GM18517 (cell line): ENCODE measurements at regions not wholly inside any gene's neighbourhood (a gene's known extent, or its start where the extent isn't known, plus 50 kb on each side); places are given as distances from the start of the nearest gene placed in this dataset.
"Not testable (repeated sequence)": the region's sequence is repeated elsewhere in the genome, so short reads cannot be mapped to it uniquely, and the experiment has no call there.

Source experiments
- ATAC-seq: cut with Tn5 transposase; IDR thresholded peaks from one replicate; pipeline ENCODE4 v1.9.1; 2021; ENCODE audit warnings: mild to moderate bottlenecking, moderate library complexity; ENCODE audit not compliant: unreplicated experiment

DNA sequence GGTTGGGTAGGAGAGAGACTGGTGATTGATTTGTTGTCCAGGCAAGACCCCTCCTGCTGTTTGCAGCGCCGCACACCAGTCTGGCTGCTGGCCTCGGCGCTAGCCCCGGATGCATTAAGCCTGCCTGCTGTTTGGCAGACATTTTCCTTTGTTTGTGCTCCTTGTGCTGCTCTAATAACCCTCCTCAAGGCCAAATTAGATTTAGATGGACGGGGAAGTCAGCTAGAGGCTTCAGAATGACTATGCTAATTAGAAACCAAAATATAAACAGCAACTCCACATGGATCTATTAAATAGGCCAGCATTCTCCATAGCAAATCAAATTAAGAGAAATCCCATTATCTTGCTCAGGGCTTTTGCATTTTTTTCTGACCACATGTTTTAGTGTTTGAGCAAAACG is 445.2 kb downstream of the SQOR start:
- ATAC-seq, result no peak

DNA sequence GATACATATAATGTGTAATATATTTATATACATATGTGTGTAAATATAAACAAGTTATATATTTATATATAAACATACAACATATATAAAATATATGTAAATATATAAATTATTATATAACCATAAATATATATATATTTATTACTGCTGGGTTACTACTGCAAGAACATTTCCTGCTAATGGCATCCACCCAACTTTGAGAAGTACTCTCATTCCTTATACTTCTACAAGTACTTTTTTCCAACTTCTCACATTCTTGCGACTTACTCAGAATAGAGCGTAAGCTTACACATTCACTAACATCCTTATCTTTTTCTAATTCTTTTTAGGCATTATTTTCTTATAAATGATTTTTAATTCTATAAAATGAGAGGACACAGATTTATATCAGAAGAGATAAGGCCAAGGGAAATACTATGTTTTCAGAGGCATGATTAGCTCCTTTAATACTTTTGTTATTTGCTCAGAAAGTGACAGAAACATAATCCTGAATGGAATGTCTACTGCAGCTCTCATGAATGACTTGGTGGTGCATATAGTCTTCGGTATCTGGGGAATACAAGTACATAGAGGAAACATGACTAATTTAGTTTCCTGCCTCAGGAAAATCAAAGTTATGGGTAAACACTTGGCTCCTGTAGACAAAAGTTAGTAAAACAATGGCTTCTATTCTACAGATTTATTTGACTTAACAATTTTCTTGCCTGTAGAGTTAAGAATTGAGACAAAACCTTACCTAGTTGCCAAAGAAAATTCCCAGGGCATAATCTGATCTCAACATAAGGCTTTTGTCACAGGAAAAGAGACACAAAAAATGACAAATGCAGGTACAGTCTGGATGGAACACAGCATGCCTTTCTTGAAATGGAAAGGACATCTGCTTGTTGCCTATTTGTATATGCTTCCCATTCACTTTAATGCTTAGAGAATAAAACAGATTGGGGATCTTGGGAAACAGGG is 453.9 kb downstream of the SQOR start:
- ATAC-seq, result no peak

DNA sequence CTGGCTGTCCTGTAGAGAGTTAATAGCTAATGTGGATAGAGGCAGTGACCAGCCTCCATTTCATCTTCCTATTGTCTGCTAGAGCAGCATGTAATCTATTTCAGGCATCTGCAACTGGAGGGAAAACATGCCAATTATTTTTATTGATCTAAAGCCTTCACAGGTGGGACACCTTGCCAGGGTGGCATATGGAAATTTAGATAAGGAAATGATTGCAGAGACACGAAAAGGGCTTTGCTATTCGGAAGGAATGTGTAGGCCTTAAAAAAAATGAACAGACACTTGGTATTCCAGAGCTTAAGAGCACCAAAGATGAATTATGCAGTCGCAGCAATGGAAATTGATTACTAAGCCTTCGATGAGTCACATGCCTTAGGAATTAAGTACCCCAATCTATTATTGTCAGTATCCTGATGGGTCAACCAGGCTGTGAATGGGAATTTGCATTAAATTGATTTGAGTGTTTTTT is 454.7 kb downstream of the SQOR start:
- no peak for ATAC-seq

DNA sequence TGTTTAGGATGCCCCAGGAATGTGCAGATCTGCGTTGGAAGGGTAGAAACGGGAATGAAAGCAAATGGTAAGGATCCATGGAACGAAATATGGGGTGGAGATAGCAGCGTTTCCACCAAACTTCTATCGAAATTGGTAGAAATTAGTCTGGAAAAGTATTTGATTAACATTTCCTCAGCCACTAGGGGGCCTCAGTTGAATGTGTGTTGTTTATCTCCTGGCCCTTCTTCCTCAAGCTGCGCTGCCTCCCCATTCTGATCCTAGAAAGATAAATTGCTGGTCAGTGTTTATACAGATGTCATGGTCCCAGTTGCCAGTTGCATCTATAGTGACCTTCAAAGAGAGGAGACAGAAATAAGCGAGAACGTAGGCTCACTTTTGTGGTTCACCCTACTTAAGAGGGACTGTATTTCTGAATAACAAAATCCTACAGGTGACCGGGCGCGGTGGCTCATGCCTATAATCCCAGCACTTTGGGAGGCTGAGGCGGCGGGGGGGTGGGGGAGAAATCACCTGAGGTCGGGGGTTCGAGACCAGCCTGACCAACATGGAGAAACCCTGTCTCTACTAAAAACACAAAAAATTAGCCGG is 457.1 kb downstream of the SQOR start:
- ATAC-seq, result no peak

DNA sequence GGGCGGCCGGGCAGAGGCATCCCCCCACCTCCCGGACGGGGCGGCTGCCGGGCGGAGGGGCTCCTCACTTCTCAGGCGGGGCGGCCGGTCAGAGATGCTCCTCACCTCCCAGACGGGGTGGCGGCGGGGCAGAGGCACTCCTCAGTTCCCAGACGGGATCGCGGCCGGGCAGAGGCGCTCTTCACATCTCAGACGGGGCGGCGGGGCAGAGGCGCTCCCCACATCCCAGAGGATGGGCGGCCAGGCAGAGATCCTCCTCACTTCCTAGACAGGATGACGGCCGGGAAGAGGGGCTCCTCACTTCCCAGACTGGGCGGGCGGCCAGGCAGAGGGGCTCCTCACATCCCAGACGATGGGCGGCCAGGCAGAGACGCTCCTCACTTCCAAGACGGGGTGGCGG is 463.2 kb downstream of the SQOR start:
- not testable (repeated sequence) for ATAC-seq

DNA sequence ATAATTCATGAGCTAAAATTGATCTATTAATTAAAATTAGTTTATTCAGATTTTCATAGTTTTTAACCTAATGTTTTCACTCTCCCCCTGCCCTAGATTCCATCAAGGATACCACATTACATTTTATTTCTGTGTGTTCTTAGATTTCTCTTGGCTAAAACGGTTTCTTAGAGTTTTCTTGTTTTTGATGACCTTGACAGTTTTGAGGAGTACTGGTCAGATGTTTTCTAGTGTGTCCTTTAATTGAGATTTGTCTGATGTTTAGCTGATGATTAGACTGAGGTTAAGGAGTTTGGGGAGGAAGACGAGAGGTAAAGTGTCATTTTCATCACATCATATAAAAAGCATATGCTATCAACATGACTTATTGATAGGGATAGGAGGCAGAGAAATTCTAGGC is 475.9 kb downstream of the SQOR start:
- no peak for ATAC-seq

DNA sequence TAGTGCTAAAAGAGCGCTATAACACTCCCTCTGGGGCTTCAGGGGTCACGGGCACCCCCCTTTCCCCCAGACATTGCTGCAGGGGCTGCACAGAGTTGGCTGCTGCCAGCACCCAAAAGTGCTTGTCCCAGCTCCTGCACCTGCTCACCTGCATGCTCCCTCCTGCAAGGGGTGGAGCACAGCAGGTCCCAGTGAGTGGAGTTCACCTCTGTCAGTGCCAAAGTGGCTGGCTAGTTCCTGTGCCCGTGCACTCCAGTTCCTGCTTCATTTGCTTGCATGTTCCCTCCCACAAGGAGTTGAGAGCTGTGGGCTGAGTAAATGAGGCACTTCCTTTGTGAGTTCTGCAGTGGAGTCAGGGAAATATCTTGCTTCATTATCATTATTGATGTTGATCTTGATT is 476.9 kb downstream of the SQOR start:
- ATAC-seq, result no peak

DNA sequence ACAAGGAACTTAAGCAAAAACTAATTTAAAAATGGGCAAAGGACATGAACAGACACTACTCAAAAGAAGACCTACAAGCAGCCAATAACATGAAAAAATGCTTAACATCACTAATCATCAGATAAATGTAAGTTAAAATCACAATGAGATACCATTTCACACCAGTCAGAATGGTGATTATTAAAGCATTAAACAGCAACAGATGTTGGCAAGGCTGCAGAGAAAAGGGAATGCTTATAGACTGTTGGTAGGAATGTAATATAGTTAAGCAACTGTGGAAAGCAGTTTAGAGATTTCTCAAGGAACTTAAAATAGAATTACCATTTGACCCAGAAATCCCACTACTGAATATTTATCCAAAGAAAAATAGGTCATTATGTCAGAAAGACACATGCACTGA is 482.2 kb downstream of the SQOR start:
- ATAC-seq, result no peak

DNA sequence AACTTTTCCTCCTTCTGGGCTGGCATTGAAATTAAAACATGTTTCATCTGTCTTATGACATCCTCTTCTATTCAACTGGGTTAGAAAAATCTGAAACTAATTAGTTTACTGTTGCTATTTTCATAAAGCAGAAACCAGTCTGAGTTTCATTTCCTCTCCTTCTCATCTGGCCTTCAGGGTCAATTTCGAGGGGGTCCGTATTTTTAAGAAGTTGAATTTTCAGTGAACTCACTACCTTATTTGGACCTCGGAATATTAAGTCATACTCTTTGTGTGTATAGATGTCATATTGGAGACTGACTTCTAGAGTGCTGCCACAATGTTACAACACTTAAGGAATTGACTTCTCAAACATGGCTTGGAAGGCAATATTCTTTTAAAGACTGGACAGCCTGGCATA is 485.9 kb downstream of the SQOR start:
- no peak for ATAC-seq

DNA sequence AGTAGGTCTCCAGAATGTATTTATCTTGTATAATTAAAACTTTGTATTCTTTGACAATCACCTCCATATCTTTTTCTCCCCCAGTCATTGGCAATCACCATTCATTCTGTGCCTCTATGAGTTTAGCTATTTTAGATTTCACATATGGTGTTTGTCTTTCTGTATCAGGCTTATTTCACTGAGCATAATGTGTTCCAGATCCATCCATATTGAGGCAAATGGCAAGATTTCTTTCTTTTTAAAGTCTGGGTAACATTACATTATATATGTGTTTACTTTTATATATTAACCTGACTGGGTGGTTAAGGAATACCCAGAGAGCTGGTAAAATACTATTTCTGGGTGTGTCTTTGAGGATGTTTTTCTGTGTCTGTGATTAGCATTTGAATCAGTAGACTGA is 486.6 kb downstream of the SQOR start:
- no peak for ATAC-seq

DNA sequence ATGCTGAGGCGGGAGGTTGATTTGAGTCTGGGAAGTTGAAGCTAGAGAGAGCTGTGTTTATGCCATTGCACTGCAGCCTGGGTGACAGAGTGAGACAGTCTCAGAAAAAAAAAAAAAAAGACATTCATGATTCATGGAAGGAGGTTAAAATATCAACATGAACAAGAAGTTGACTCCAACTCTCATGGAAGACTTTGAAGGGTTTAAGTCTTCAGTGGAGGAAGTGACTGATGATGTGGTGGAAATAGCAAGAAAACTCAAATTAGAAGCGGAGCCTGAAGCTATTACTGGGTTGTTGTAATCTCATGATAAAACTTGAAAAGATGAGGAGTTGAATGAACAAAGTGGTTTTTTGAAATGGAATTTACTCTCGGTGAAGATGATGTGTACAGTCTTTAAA is 491.8 kb downstream of the SQOR start:
- no peak for ATAC-seq

DNA sequence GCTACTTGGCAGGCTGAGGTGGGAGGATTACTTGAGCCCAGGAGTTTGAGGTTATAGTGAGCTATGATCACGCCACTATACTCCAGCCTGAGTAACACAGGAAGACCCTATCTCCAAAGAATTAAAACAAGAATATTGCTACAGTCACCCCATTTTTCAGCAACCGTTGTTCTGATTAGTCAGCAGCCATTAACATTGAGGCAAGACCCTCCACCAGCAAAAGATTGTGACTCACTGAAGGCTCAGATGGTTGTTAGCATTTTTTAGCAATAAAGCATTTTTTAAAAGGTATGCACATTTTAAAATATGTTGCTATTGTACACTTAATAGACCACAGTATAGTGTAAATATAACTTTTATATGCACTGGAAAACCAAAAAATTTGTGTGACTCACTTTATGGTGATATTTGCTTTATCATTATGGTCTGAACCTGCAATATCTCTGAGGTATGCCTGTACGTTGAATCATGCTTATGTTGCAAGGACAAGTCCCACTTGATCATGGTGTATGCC is 492.6 kb downstream of the SQOR start:
- ATAC-seq, result no peak

DNA sequence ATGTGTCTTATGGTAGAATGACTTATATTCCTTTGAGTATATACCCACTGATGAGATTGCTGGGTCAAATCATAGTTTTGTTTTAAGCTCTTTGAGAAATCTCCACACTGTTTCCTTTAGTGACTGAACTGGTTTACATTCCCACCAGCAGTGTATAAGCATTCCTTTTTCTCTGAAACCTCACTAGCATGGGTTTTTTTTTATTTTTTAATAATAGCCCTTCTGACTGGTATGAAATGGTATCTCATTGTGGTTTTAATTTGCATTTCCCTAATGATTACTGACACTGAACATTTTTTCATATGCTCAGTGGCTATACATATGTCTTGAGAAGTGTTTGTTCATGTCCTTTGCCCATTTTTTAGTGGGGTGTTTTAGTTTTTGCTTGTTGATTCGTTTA is 494.3 kb downstream of the SQOR start:
- ATAC-seq, result no peak

DNA sequence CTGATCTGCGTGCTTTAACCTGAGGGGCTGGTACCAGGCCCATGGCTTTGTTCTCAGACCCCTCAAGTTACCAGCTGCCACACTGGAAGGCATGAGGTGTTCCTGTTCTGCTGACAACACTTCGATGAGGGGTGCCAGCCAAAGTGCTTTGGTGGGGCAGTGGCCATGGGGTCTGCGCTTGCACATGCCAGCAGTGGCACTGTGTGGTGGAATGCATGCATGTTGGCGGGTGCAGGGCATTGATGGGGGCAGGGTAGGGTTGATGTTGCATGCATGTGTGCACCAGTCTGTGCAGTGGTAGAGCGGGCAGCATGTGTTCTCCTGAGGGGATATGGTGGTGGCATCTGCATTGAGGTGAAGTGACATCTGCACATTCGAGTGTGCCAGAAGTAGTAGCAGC is 497.0 kb downstream of the SQOR start:
- no peak for ATAC-seq

DNA sequence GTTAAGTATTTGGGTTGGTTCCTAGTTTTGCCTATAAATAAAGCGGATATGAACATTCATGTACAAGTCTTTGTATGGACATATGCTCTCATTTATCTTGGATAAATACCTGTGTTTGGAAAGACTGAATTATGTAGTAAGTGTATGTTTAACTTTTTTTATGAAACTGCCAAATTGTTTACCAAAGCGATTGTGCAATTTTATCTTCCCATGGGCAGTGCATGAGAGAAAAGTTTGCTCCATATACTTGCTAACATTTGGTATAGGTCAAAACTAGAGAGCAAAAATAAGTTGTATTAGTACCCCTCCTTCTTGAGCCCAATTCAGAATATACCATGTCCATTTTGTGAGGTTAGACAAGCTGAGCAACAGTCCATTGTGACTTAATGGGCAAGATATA is 502.6 kb downstream of the SQOR start:
- no peak for ATAC-seq

DNA sequence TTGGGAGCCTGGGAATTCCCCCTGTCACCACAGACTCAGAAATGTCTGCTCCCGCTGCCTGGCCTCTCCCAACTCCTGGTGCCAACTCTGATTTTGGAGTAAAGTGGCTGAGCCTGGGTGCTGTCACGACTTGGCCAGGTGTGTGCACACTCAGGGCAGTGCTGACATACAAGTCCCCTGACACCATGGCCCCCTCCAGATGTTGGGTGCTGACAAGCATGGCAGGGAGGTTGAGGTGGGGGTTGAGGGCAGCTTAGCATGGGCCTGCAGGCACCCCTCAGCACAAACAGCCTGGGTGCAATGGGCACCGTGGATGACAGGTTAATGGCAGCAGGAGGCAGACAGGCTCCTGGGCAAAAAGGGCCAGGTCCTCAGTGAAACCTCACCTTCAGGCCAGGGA is 511.2 kb downstream of the SQOR start:
- no peak for ATAC-seq

DNA sequence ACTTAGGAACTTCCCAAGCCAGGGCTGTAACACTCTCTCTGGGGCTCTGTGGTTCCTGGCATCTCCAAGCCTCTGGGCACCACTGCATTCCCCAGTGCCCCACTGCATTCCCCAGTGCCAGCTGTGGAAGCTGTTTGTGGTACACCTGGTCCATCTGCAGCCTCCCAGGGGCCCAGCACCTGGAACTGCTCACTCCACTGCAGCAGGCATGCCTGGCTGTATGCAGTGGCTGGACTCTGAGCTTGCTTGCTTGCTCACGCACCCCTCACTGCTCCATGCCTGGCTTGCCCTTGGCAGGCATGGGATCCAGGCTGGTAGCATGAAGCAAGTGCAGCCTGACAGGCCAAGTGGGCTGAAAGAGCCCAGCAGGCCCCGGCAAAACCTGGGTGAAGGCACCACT is 512.1 kb downstream of the SQOR start:
- ATAC-seq, result no peak

DNA sequence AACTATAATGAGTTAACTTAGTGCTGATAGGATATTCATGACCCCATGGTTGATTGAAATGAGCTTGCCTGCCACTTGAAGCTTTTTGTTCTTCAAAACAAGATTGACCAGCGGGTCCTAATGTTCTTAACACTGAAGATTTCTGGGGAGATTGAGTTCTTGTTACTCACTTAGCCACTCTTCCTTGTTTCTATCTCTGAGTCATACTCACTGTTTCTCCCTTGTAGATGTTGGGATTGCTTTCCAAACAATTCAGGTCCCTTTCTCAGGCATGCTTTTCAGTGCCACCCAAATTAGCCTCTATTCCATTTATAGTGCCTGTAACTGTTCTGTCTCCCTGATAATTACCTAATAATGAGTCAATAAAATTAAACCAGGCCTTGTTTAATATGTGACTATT is 517.0 kb downstream of the SQOR start:
- ATAC-seq, result no peak

DNA sequence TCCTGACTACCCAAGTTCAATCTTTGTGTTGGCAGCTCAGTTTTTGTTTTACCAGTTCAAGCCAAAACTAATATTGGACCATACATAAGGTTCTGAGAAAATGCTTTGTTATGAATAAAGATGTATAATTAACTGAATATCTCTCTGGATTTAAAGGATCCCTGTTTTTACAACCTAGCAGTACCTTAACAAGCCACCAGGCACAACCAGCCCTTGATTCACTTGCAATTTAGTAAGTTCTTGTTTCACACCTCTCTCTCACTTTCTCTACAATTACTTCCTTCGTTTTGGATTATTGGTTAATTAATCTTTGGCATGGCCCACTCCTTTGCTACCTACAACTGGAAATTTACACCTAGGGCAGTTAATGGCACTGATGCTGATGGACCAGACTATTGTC is 531.9 kb downstream of the SQOR start:
- ATAC-seq, result no peak

DNA sequence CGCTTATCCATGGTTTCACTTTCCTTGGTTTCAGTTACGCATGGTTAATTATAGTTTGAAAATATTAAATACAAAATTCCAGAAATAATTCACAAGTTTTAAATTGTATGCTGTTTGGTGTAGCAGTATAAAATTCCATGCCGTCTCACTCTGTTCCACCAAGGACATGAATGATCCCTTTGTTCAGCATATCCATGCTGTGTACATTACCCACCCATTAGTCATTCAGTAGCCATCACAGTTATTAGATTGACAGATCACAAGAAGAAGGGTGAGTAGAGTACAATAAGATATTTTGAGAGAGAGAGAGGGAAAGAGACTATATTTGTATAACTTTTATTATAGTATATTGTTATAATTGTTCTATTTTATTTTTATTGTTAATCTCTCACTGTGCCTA is 535.5 kb downstream of the SQOR start:
- ATAC-seq, result no peak

DNA sequence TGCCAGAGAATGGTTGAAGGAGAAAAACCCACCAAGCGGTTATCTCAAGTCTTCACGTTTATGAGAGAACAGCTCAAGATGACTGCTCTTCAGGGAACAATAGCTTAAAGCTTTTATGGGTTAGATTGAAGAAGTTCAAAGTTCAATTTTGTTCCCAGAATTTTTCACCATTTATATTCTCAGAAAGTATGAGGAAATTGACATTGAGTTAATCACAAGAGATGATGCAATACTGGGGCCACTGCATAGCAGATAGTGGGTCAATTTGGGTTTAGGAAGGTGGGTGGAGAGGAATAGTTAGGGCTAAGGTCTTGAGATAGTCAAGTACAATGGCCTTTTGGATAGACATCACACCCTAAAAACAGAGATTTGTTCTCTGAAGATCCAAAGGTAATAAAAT is 539.3 kb downstream of the SQOR start:
- ATAC-seq, result no peak

DNA sequence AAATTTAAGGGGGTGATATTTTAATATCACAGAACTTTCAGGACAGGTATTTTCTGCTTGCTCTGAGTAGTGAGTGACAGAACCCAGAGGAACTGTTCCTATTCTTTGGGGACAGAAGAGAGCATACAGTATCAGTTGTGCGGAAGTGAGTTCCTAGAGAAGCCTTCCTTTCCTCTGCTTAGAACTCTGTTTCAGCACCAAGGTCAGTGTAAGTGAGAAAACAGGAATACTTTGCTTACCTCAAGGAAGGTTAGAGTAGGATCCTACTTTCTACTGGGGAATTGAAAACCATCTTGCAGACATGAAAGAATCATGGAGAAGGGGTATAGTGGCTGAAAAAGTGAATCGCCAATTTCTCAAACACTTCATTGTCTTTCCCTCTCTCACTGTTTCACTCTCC is 542.4 kb downstream of the SQOR start:
- ATAC-seq, result no peak
